Stimulated activated CD4-positive, alpha-beta T cell treated with anti-CD3 and anti-CD28 coated beads, Interleukin-2, amount 100 ng/mL, for 4 hours (primary cell): ENCODE measurements at regions not wholly inside any gene's neighbourhood (a gene's known extent, or its start where the extent isn't known, plus 50 kb on each side); places are given as distances from the start of the nearest gene placed in this dataset.
"Not testable (repeated sequence)": the region's sequence is repeated elsewhere in the genome, so short reads cannot be mapped to it uniquely, and the experiment has no call there.

Experiments
- DNase-seq: peaks from one replicate; pipeline ENCODE4 v3.0.0-alpha.2; 2020; ENCODE audit warnings: low read depth

DNA sequence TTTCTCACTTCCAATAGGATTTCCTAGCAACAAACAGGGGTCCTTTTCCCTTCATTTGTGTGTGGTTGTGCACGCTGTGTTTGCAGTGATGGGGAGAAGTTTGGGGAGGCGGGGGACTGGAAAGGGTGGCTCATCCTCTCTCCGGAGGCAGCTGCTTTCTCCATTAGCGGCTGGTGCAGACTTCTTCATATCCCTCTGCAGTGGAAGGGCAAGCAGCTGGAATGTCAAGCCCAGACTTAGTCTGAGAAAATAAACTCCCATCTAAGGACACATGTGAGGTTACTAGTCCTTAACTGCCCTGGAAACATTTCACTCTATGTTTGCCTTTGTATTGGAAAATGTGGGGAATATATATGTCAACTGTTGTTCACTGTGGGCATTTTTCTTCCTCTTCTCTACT, 467.0 kb upstream of the RASGRP1 start:
- DNase-seq = no peak

DNA sequence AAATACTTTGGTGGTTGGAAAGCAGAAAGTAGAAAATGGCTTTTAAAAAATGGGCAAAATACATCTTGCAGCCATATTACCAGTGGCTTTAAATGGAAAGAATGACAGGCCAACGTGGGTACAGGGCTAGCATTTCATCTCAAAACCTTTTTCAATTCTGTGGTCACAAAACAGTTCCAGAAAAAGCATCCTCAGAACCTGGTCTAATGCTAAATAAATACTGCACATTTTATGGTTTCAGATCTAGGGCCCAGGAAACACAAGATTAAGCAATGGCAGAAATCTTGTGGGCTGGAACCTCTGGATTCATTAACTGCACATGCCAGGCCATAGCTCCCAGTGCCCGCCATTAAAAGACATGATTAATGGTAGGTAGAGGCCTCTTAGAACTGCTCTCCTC, 470.2 kb upstream of the RASGRP1 start:
- no peak for DNase-seq

DNA sequence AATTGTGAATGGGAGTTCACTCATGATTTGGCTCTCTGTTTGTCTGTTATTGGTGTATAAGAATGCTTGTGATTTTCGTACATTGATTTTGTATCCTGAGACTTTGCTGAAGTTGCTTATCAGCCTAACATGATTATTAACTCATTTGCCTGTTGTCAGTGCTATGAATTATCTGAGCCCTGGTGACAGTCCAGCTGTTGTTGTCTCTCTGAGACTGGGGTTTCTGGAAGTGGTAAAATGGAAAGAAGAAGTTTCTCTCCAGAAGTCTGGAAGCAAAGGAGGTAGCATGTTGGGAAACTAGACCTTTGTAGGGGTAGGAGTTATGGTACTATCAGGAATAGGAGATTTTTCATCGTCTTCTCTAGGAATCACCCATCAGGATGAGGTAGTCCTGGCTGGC, 473.0 kb upstream of the RASGRP1 start:
- DNase-seq = not testable (repeated sequence)

DNA sequence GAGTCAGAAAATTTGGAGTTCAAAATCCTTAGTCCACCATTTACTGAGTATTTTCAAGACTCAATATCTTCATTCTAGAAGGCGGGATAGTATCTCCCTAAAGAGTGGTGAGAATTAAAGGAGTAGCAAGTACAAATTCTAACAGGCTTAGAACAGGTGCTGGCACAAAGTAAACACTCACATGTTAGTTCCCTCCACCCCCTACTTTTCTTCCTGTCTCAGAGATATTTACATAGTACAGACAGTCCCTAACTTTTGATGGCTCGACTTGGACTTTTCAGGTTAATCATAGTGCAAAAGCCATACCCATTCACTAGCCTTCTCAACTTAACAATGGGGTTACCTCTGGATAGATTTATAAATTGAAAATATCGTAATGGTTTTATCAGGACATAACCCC, 476.2 kb upstream of the RASGRP1 start:
- no peak for DNase-seq

DNA sequence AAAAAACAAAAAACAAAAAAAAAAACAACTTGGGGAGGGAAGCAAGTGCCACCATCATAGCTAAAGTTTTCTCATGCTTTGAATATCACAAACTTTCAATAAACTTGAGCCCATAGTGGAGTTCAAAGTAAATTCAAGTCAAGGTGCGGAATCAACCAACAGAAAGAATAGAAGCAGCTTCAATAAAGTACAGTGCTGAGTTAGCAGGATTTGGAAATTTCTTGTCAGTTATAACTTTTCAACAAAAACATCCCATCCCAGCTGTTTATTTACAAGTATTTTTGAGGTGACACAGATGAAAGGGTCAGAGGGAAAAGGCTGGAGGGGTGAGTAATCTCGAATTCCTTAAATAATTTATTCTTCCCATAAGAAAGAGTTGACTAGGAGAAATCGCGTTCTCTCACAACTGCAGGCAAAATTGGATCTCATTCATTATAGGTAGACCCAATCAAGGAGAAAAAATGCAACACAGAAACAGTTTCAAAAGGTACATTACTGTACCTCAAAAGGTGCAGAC, 477.4 kb upstream of the RASGRP1 start:
- DNase-seq = no peak

DNA sequence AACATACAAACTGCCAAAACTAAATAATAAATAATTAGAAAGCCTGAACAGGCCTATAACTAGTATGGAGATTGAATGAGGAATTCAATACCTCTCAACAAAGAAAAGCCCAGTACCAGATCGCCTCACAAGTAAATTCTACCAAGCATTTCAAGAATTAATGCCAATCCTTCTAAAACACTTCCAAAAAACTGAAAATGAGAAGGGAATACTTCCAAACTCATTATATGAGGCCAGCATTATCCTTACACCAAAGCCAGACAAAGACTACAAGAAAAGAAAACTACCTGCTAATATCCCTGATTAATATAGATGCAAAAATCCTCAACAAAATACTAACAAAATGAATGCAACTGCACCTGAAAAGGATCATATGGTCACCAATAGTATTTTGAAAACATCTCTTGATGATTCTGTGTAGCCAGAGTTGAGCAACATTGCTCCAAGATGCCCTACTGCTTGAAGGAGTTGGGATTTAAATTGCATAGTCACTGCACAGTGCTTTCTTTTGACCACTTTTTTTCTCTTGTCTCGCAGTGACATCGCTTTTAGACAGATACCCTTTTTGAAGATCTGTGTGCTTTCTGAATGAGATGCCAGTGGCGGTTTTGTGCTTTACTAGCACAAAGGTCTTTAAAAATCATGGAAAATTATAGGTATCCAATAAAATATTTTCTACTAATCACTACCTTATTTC, 487.2 kb upstream of the RASGRP1 start:
- DNase-seq = no peak

DNA sequence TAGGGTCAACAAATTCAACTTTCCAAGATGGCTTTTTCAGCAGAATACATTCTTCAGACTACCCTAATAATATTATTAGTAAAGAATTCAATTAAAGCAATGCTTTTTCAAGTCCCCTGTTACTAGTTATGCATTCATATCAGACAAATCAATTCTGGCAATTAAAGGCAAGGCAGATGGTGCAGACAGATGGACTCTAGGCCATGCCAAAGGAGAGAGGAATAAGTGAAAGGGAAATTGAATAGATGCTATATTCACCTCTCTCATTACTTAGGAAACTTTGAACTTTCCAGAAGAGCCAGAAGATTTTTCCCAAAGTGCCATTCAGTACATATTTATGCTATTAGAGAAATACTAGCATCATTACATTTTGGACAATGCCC, 487.7 kb upstream of the RASGRP1 start:
- DNase-seq = no peak

DNA sequence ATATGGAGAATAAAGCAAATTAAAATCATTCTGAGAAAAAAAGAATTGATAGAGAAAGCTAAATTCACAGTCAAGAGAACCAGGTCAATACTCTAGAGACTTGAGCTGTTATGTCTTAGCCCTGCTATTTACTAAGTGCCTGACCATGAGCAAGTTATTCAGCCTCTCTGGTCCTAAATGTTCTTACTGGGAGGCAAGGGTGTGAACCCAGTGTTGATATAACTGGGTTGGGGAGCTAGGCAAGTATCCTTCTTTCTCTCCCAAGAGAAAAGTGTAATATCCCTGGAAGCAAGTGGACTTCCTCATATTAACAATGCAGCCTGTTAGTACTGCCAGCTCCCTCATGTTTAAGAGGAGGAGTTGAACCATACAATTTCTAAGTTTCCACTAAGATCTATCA, 488.9 kb upstream of the RASGRP1 start:
- no peak for DNase-seq

DNA sequence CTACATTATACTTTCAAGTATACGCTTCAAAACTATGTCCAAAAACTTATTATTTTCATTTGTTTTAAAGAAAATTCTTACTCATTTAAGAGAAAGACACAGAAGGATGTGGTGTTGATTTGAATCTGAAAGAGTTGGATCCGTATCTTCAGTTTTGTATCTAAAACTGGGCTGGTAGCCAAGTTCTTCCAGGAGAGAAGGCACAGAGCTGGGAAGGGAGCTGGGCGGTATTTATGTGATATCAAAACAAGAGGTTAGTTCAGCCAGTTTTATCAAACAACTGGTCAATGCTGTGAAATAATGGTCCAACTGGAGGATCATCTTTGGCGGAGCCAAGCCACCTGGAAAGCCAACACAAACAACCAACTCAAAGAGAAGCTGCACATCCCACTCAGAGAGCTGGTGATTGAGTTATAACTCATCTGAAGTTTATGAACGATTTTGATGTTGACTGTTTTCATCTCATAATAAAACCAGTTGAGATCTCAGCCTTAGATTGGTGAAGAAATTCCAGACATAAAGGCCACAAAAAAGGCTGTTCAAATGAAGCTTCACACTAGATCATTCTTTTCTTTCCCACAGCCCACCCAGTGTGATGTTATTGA, 489.6 kb upstream of the RASGRP1 start:
- DNase-seq = no peak

DNA sequence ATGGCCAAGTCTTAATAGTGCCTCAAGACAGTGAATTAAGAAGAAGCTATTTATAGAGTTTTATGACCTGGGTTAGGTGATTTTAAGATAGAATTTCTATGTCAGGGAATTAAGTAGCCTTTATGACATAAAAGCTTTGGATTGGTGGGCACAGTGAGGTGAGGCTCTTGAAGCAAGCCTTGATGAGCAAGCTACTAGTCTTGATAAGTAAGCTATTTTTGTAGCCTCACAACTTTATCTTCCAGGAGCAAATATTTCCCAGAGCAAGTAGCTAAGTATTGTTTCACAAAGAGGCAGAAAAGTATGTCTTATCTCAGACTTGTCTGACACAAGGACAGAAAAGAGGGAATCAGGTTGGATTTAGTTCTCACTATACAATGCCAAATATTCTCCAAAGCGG, 491.7 kb upstream of the RASGRP1 start:
- no peak for DNase-seq

DNA sequence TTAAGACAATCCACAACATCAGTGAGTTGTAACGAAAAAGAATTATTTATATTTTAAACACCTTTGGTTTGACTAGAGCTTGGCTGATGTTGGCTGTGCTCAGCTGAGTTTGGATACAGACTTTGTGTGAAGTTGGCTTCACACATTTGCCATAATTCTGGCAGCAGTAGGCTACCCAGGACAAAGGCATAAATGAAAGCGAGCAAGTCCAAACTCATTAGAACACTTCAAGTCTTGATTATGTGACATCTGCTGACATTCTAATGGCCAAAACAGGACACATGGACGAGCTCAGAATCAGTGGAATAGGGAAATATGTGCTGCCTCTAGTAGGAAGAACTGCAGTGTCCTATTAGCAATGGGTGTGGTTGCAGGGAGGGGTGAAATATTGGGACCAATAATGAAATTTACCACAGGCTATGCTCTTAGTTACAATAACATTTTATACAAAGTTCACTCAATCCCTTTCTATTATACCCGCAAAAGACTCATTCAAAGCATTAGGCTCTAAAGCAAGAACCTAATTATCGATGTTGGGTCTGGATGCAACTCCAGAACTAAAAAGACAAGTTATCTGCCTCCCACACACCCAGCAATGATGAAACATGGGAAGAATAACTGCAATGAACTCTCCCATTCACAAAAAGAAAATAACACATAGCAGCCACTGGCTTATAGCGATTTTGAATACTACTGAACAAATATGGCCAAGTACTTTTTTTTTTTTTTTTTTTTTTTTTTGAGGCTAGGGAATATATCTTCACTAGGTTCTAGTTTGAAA, 493.9 kb upstream of the RASGRP1 start:
- no peak for DNase-seq

DNA sequence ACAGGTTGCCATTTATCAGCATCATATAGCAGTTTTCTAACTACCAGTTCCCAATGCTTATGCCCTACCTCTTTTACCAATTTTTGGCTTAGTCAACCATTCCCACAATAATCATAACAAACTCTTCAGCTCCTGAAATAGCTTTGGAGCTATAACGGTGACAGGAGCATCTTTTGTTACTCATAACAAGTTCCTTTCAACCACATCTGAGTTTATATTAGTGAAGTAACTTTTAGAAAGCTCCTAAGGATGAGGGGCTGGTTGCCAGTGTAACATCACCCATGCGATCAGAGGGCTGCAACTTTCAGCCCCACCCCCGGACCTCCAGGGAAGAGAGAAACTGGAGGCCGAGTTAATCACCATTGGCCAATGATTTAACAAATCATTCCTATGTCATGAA, 495.3 kb upstream of the RASGRP1 start:
- DNase-seq = no peak

DNA sequence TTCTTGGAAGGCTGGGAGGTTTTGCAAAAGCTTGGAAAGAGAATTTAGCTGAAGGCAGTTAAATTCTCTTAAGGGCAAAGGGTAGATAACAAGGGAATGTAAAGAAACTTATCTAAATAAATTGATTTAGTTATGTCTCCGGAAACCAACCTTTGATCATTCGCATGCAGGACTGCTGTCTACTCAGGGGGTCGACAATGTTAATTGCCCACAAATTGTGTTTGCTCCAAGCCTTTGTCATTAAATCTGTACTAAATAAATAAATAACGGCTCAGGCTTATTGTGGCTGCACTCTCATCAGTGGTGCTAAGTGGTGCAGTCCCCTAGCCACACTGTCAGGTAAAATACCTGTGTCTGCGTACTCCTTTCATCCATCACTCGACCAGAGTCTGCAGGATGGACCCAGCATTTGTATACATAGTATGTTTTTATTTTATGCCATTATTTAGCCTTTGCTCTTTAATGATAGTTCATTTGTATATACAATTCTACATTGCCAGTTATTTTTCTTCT, 497.4 kb upstream of the RASGRP1 start:
- DNase-seq = no peak

DNA sequence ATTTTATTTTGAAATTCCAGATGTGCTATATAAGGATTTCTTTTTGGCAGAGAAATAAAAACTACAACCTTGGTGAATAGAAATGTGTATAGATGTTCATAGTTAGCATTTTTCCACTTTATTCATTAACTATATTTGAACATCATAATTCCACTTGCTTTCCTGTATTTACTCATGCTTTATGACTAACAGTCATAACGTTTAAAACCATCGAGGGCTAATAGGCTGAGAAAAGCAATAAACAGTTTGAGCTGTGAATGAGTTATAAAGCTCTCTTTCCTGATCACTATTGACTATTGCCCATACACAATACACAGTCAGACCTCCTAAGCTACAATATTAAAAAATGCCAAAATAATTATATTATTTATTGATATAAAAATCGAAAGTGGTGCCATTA, 502.1 kb upstream of the RASGRP1 start:
- DNase-seq = no peak

DNA sequence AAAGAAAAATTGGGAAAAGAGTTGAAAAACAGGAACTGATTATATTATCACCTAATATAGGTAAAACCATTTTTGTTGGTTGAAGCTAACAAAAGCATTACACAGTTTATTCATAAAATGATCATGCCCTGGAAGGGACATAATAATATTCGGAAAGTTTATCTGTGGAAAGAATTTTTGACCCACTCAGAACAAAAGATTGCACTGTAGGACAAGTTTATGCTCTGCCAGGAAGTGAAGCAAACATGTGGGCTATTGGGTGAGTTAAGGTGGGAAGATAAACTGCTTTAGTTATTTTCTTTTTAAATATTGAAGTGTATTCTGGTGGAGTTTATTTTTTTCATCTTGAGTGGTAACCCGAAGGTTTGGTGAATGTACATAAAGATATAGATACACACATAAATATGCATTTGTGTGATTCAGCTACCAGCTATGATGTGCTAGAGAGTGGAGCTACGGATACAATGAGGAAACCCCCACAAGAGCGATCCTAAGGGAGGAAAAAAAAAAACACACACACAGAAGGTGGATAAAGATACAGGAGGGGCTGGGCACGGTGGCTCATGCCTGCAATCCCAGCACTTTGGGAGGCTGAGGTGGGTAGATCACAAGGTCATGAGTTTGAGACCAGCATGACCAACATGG, 506.4 kb upstream of the THBS1 start:
- no peak for DNase-seq

DNA sequence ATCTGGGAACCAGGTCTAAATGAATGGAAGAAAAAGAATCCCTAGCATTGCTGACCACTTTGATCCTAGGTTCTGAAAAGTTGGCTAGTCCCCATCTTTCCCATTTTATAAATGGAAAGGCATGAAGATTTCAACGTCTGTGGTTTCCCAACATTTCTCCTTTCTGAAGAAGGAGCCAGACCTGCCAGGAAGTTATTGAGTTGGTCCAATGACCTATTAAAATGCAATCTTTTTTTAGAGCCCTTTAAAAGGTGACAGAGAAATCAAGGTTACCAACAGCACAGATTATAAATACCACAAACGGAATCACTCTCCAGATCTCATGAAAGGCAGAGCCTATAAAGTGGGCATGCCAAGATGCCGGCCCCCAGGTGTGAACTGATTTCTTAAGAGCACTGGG, 505.6 kb upstream of the THBS1 start:
- DNase-seq = no peak

DNA sequence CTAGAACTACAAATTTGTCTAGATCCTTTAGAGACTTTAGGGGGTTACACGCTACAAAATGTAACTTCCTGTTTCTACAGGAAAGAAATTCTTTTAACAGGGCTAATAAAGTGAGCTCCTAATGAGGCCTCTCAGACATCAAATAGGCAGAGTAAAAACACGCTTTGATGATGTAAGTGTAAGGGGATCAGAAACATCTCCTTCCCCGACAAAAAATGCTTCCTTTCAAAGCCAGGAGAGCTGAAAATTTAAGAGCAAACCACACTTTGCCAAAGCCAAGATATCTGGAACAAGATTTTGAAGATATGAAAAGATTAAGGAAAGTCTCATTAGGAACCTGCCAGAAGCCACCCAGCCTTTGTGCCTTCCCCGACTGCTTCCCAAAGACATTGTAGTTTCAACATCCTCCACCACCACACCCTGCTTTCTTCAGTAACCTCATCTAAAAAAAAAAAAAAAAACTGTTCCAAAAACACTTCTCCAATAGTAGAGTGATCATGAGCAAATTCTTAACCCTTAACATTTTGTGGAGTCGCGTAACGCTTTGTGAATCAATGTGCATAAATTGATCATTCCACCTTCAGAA, 505.0 kb upstream of the THBS1 start:
- DNase-seq = no peak

DNA sequence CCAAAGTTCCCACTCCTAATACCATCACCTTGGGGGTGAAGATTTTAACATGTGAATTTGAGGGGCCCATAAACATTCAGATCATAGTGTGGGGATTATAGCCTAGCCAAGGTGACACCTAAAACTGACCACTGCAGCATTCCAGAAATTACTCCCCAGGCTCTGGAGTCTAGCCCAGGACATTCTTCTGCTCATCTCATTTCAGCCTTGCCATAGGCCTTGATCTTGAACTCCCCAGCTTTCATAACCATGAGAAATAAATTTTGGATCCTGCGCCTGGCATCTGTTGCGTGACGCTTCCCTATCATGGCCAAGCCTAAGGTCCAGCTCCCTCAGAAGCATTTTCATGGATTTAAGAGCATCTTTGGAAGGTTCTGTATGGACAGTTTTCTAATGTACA, 502.9 kb upstream of the THBS1 start:
- DNase-seq = no peak

DNA sequence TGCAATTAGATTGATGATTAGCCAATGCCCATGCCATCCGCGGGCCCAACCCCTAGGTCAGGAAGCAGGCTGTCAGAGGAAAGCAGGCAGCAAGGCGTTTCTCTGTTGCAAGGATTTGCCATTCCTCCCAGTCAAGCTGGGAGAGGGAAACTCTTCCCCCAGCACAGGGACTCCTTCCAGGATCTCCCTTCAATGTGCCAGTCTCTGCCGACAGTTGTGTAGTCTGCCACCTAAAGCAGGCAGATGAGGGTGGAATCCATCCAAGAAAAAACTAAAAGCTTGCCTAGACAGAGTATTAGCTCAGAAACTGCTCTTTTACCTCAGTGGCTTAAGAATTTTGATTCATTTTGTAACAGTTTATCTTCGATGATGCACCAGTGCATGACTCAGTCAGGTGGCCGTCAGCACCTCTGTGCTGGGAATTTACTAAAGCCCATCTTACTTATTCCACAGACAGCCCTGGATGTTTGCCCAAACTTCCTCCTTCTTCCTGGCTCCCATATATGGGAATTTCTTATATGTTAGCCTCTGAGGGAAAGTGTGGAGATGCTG, 501.5 kb upstream of the THBS1 start:
- DNase-seq = no peak

DNA sequence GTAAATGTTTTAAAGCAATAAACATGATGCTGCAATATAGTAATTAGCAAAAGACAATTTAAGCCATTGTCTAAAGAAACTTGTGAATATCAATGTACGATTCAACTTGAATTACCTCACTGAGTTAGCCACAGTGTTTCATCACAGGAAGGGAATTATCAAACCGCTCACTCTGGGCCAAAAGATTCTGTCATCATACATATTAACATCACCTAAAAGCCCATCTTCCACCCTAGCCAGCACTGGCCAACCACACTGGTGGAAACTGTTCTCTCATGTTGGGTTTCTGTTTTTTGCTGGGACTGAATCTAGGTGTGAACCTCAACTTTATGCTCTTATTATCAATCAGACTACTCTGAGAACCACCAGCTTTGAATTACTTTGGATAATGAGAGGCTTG, 497.7 kb upstream of the THBS1 start:
- no peak for DNase-seq

DNA sequence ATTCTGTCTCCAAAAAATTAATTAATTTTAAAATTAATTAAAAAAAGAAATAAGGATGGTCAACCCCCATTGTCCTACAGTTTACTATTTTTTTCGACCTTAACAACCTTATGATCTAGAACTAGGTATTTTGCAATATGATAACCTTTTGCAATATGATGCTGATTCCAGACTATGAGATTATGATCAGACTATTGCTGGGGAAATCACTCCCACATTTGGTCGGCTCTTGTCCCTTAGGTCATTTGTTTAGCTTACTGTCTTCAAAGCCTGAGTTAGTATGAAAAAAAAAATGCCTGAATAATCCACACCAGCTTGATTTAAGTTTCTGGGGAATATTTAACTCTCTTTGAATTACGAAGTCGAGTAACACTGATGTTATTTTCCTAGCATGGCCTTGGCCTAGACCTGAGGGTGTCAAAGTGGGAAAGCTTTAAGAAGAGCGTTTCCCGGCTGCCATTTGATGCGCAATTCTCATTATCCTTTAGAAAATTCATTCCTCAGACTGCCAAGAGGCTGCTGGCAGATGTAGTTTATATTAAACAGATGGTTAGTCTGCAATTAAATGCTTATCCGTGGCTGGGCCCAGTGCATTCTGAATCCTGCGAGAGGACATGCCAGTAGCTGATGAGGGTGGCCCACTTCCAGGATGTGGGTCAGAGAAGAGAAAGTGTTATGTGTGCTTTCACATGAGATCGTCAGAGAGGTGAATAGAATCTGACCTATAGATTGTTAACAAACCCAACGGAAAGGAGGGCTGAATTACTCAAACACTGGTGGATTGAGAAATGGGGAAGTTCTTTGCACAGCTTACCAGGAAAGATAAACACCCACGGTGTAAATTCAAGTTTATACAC, 496.0 kb upstream of the THBS1 start:
- no peak for DNase-seq
